GM06990 (cell line): ENCODE measurements at regions not wholly inside any gene's neighbourhood (a gene's known extent, or its start where the extent isn't known, plus 50 kb on each side); places are given as distances from the start of the nearest gene placed in this dataset.

Source experiments
- DNase-seq: peaks from one replicate; pipeline ENCODE4 v3.0.0-alpha.2; 2011; ENCODE audit not compliant: insufficient read length; ENCODE audit errors: extremely low read depth
- H3K27me3 ChIP-seq: replicated peaks from 2 replicates; pipeline ENCODE4 v1.6.0; 2011; ENCODE audit warnings: low read length; ENCODE audit not compliant: control insufficient read depth, insufficient read depth
- H3K36me3 ChIP-seq: 2 replicates; pipeline ENCODE4 v1.5.1; 2011; ENCODE audit warnings: low read length; ENCODE audit not compliant: control insufficient read depth, insufficient read depth
- H3K4me3 ChIP-seq: replicated peaks from 2 replicates; pipeline ENCODE4 v1.5.1; 2011; ENCODE audit warnings: low read depth, mild to moderate bottlenecking, control low read depth, low read length
- CTCF ChIP-seq: IDR thresholded peaks from 2 replicates; pipeline ENCODE4 v1.5.1; 2011; ENCODE audit warnings: low read length, control low read depth, mild to moderate bottlenecking, inconsistent platforms; ENCODE audit not compliant: insufficient read depth, poor library complexity, severe bottlenecking

GRCh38 chr1:192713921-192714320 lies 78.0 kb downstream of the RGS13 start:
- no peak for TF ChIP-seq CTCF

DNA sequence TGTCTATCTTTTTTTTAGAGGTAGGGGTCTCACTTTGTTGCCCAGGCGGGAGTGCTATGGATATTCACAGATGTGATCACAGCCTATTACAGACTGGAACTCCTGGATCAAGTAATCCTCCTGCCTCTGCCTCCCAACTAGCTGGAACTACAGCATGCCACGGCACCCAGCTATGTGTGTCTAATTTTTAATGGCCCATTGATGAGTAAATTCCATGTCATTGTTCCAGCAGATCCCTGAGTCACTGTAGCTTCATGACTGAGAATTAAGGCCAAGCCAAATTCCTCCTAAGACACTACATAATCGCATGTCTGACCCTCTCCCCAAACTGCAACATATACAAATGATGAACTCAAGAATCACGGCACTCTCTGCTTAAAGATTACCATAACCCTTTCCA lies 84.2 kb upstream of the RGS2 start:
- H3K36me3 ChIP-seq = no peaks in the 10 kb centered on the region
- DNase-seq = no peak
- no peak overlapping the region for H3K4me3 ChIP-seq
- no peak for TF ChIP-seq CTCF
- no peaks in the 10 kb centered on the region for H3K27me3 ChIP-seq

More at GRCh38 chr1:192713921-192714320, 78.0 kb downstream of the RGS13 start:
- H3K4me3 ChIP-seq = no peak overlapping the region
- H3K27me3 ChIP-seq = no peaks in the 10 kb centered on the region; the same call in 1 of the 2 replicates
- no peak for DNase-seq
- H3K36me3 ChIP-seq = no peaks in the 10 kb centered on the region

GRCh38 chr1:192726820-192727504 lies 81.9 kb upstream of the RGS2 start:
- Histone ChIP-seq H3K27me3 (no peaks in the 10 kb centered on the region), H3K36me3 (no peaks in the 10 kb centered on the region), H3K4me3 (no peak overlapping the region)
- no peak for DNase-seq
- TF ChIP-seq CTCF = no peak

- Histone ChIP-seq H3K36me3 (no peaks in the 10 kb centered on the region), H3K27me3 (no peaks in the 10 kb centered on the region), H3K4me3 (no peak overlapping the region)
- TF ChIP-seq CTCF = no peak
- no peak for DNase-seq
These were observed 79.3 kb upstream of the RGS2 start for GRCh38 chr1:192729500-192729899.

DNA sequence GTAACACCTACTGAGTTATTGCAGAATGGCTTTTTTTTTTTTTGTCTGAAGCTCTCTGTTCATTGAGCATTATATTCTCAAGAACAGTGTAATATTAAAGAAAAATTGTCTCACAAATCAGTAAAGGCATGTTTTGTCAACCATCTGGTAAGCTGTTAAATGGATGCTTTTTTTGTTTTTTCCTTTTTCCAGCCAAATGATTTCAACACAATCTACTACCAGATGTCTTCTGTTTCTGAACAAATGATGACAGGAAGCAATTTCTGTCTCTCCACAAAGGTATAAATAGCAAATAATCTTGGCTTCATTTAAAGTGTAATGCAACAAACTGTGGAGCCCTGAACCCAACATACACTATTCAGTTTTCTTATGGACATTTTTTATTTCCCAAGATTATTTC lies 78.6 kb upstream of the RGS2 start:
- TF ChIP-seq CTCF = no peak
- Histone ChIP-seq H3K4me3 (no peak overlapping the region), H3K36me3 (no peaks in the 10 kb centered on the region), H3K27me3 (no peaks in the 10 kb centered on the region)
- no peak for DNase-seq

- DNase-seq = peak; percentile 1
- TF ChIP-seq CTCF = no peak
- Histone ChIP-seq H3K27me3 (no peaks in the 10 kb centered on the region), H3K4me3 (no peak overlapping the region), H3K36me3 (no peaks in the 10 kb centered on the region)
These were observed 76.1 kb upstream of the RGS2 start for GRCh38 chr1:192732787-192733186.
